ENCODE measurements at regions not wholly inside any gene's neighbourhood (a gene's known extent, or its start where the extent isn't known, plus 50 kb on each side); places are given as distances from the start of the nearest gene placed in this dataset.
"Not testable (repeated sequence)": the region's sequence is repeated elsewhere in the genome, so short reads cannot be mapped to it uniquely, and the experiment has no call there.

- not testable (repeated sequence) for TF ChIP-seq CTCF, POLR2A (IDR thresholded peaks at IDR 0.05)
These were observed 315.0 kb downstream of the BCL2L11 start for GRCh38 chr2:111435553-111436310.
